Gastrocnemius medialis (tissue), 4 donors: ENCODE measurements at regions not wholly inside any gene's neighbourhood (a gene's known extent, or its start where the extent isn't known, plus 50 kb on each side); places are given as distances from the start of the nearest gene placed in this dataset.

ENCODE experiments used
- ATAC-seq, 2 donors: fragments of 150-250 bp; one replicate each; pipeline ENCODE4 v1.9.1; 2016
- DNase-seq, 2 donors: peaks; one replicate each; pipeline ENCODE4 v3.0.0-alpha.2; 2019
- H3K27ac ChIP-seq, 4 donors: fragments of 200-600 bp; sonication (generic); 1 replicate in 1 of 4; 2 replicates in 3 of 4; pipeline ENCODE4 v1.5.1; 2016 to 2018; ENCODE audit warnings: mild to moderate bottlenecking in 2 of 4, moderate library complexity in 1 of 4
- H3K27me3 ChIP-seq, 3 donors: fragments of 200-600 bp; sonication (generic) in 2 of 3; 1 replicate in 1 of 3; 2 replicates in 2 of 3; pipeline versions ENCODE4 v1.5.1 to v1.6.0; 2016 to 2019; ENCODE audit warnings: mild to moderate bottlenecking in 1 of 3, moderate library complexity in 1 of 3
- H3K36me3 ChIP-seq, 2 donors: fragments of 200-600 bp; sonication (generic) in 1 of 2; one replicate each; pipeline ENCODE4 v1.5.1; 2017 to 2018
- H3K4me1 ChIP-seq, 2 donors: fragments of 200-600 bp; sonication (generic) in 1 of 2; one replicate each; pipeline ENCODE4 v1.5.1; 2016 to 2017; ENCODE audit warnings: mild to moderate bottlenecking in 2 of 2
- H3K4me3 ChIP-seq, 4 donors: fragments of 200-600 bp; sonication (generic) in 3 of 4; 1 replicate in 1 of 4; 2 replicates in 3 of 4; pipeline ENCODE4 v1.5.1; 2016 to 2019; ENCODE audit warnings: mild to moderate bottlenecking in 2 of 4
- H3K9me3 ChIP-seq, 3 donors: fragments of 200-600 bp; sonication (generic) in 2 of 3; 1 replicate in 1 of 3; 2 replicates in 2 of 3; pipeline ENCODE4 v1.5.1; 2016 to 2019
- POLR2A ChIP-seq, 2 donors: fragments of 450-650 bp; IDR thresholded peaks; one replicate each; pipeline ENCODE4 v1.6.1; 2017; ENCODE audit warnings: antibody characterized with exemption in 2 of 2, mild to moderate bottlenecking in 2 of 2, moderate library complexity in 2 of 2
- in situ Hi-C, 4 donors: fragments of 200-750 bp; cut with MboI; loops; one replicate each; pipeline versions ENCODE4 v1.15.0 to v1.8.0; 2017; ENCODE audit warnings: low sequenced_read_pairs in 4 of 4
- intact Hi-C: fragments of 100-400 bp; cut with DNase I; formaldehyde crosslinking; loops from one replicate; pipeline ENCODE4 v1.15.1; 2023; ENCODE audit warnings: low total_unique reads
- TF ChIP-seq, protein P1 (sequence below), 5 experiments: fragments of 450-650 bp in 3 of 5; fragments of 200-600 bp in 2 of 5; sonication (generic) in 2 of 5; IDR thresholded peaks in 4 of 5; conservative IDR thresholded peaks in 1 of 5; 1 replicate in 4 of 5; 2 replicates in 1 of 5; pipeline ENCODE4 v1.5.1; 2016 to 2019; ENCODE audit warnings: antibody characterized with exemption in 5 of 5, mild to moderate bottlenecking in 3 of 5, moderate library complexity in 3 of 5

- intact Hi-C loops (no loop called here), in situ Hi-C loops (no loop called here)
- no peak for TF ChIP-seq POLR2A (IDR thresholded peaks at IDR 0.05)
- TF ChIP-seq, protein P1, sequence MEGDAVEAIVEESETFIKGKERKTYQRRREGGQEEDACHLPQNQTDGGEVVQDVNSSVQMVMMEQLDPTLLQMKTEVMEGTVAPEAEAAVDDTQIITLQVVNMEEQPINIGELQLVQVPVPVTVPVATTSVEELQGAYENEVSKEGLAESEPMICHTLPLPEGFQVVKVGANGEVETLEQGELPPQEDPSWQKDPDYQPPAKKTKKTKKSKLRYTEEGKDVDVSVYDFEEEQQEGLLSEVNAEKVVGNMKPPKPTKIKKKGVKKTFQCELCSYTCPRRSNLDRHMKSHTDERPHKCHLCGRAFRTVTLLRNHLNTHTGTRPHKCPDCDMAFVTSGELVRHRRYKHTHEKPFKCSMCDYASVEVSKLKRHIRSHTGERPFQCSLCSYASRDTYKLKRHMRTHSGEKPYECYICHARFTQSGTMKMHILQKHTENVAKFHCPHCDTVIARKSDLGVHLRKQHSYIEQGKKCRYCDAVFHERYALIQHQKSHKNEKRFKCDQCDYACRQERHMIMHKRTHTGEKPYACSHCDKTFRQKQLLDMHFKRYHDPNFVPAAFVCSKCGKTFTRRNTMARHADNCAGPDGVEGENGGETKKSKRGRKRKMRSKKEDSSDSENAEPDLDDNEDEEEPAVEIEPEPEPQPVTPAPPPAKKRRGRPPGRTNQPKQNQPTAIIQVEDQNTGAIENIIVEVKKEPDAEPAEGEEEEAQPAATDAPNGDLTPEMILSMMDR (IDR thresholded peaks at IDR 0.05 in 4 of 5, conservative IDR thresholded peaks at IDR 0.05 in 1 of 5): no peak
These were observed 216.2 kb downstream of the PIK3R1 start for GRCh38 chr5:68431601-68432337.

GRCh38 chr5:68432682-68433081 is 217.1 kb downstream of the PIK3R1 start:
- peaks cover 7 to 8% of the 10 kb centered on the region in 2 donors for H3K4me1 ChIP-seq
- H3K36me3 ChIP-seq: no peaks in the 10 kb centered on the region
- no peak overlapping the region for H3K27ac ChIP-seq
- no peaks in the 10 kb centered on the region for H3K9me3 ChIP-seq
- ATAC-seq (peak in 1 of 2 donors; percentile 18), DNase-seq (no peak)
- TF ChIP-seq POLR2A (IDR thresholded peaks at IDR 0.05): no peak
- TF ChIP-seq, protein P1 (IDR thresholded peaks at IDR 0.05 in 4 of 5, conservative IDR thresholded peaks at IDR 0.05 in 1 of 5): no peak
- intact Hi-C loops (no loop called here), in situ Hi-C loops (no loop called here)
- no peak overlapping the region for H3K4me3 ChIP-seq
- H3K27me3 ChIP-seq: no peaks in the 10 kb centered on the region

More at GRCh38 chr5:68431601-68432337, 216.2 kb downstream of the PIK3R1 start:
- ATAC-seq (no peak), DNase-seq (no peak)
- Histone ChIP-seq H3K27ac (no peak overlapping the region), H3K9me3 (no peaks in the 10 kb centered on the region), H3K4me3 (no peak overlapping the region), H3K27me3 (no peaks in the 10 kb centered on the region), H3K4me1 (peaks cover 7 to 8% of the 10 kb centered on the region in 2 donors), H3K36me3 (no peaks in the 10 kb centered on the region)

GRCh38 chr5:68433526-68433922 is 218.0 kb downstream of the PIK3R1 start:
- Histone ChIP-seq H3K4me1 (peaks cover 7 to 8% of the 10 kb centered on the region in 2 donors), H3K36me3 (no peaks in the 10 kb centered on the region), H3K27ac (peak overlapping the region; percentile 65 to 75 (median 70)), H3K27me3 (no peaks in the 10 kb centered on the region), H3K9me3 (no peaks in the 10 kb centered on the region), H3K4me3 (no peak overlapping the region)
- TF ChIP-seq, protein P1 (IDR thresholded peaks at IDR 0.05 in 4 of 5, conservative IDR thresholded peaks at IDR 0.05 in 1 of 5): no peak
- no peak for TF ChIP-seq POLR2A (IDR thresholded peaks at IDR 0.05)
- no peak for ATAC-seq
- intact Hi-C loops (no loop called here), in situ Hi-C loops (no loop called here)
- no peak for DNase-seq

- Histone ChIP-seq H3K27ac (peak overlapping the region; percentile 65 to 75 (median 70)), H3K4me1 (peaks cover 7 to 8% of the 10 kb centered on the region in 2 donors), H3K36me3 (no peaks in the 10 kb centered on the region), H3K4me3 (peak overlapping the region in 2 of 4 donors; percentile 11 to 20), H3K9me3 (no peaks in the 10 kb centered on the region), H3K27me3 (no peaks in the 10 kb centered on the region)
- TF ChIP-seq, protein P1 (IDR thresholded peaks at IDR 0.05 in 4 of 5, conservative IDR thresholded peaks at IDR 0.05 in 1 of 5): no peak
- no peak for TF ChIP-seq POLR2A (IDR thresholded peaks at IDR 0.05)
- in situ Hi-C loops: no loop called here
- intact Hi-C loops: no loop called here
- peak; percentile 55 to 80 for DNase-seq
- peak; percentile 82 to 89 for ATAC-seq
These were observed 218.6 kb downstream of the PIK3R1 start for GRCh38 chr5:68433923-68434879.
